ENCODE measurements at regions not wholly inside any gene's neighbourhood (a gene's known extent, or its start where the extent isn't known, plus 50 kb on each side); places are given as distances from the start of the nearest gene placed in this dataset.

- no peak for TF ChIP-seq TOX (CRISPR knock-in tag; IDR thresholded peaks at IDR 0.05; ENCODE audit: borderline replicate concordance)
- TF ChIP-seq PPARA (CRISPR knock-in tag; IDR thresholded peaks at IDR 0.05; ENCODE audit: borderline replicate concordance), result no peak
- no peak for TF ChIP-seq ZFP30 (CRISPR knock-in tag; IDR thresholded peaks at IDR 0.05)
- TF ChIP-seq, protein P1, sequence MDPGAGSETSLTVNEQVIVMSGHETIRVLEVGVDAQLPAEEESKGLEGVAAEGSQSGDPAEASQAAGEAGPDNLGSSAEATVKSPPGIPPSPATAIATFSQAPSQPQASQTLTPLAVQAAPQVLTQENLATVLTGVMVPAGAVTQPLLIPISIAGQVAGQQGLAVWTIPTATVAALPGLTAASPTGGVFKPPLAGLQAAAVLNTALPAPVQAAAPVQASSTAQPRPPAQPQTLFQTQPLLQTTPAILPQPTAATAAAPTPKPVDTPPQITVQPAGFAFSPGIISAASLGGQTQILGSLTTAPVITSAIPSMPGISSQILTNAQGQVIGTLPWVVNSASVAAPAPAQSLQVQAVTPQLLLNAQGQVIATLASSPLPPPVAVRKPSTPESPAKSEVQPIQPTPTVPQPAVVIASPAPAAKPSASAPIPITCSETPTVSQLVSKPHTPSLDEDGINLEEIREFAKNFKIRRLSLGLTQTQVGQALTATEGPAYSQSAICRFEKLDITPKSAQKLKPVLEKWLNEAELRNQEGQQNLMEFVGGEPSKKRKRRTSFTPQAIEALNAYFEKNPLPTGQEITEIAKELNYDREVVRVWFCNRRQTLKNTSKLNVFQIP (CRISPR knock-in tag; IDR thresholded peaks at IDR 0.05; ENCODE audit: borderline replicate concordance, low read depth), result no peak
- TF ChIP-seq, protein P2, sequence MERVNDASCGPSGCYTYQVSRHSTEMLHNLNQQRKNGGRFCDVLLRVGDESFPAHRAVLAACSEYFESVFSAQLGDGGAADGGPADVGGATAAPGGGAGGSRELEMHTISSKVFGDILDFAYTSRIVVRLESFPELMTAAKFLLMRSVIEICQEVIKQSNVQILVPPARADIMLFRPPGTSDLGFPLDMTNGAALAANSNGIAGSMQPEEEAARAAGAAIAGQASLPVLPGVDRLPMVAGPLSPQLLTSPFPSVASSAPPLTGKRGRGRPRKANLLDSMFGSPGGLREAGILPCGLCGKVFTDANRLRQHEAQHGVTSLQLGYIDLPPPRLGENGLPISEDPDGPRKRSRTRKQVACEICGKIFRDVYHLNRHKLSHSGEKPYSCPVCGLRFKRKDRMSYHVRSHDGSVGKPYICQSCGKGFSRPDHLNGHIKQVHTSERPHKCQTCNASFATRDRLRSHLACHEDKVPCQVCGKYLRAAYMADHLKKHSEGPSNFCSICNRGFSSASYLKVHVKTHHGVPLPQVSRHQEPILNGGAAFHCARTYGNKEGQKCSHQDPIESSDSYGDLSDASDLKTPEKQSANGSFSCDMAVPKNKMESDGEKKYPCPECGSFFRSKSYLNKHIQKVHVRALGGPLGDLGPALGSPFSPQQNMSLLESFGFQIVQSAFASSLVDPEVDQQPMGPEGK (CRISPR knock-in tag; IDR thresholded peaks at IDR 0.05; ENCODE audit: borderline replicate concordance), result no peak
- no peak for TF ChIP-seq BACH2 (CRISPR knock-in tag; IDR thresholded peaks at IDR 0.05; ENCODE audit: borderline replicate concordance)
- no peak for TF ChIP-seq GLIS3 (CRISPR knock-in tag; IDR thresholded peaks at IDR 0.05)
- TF ChIP-seq, protein P3, sequence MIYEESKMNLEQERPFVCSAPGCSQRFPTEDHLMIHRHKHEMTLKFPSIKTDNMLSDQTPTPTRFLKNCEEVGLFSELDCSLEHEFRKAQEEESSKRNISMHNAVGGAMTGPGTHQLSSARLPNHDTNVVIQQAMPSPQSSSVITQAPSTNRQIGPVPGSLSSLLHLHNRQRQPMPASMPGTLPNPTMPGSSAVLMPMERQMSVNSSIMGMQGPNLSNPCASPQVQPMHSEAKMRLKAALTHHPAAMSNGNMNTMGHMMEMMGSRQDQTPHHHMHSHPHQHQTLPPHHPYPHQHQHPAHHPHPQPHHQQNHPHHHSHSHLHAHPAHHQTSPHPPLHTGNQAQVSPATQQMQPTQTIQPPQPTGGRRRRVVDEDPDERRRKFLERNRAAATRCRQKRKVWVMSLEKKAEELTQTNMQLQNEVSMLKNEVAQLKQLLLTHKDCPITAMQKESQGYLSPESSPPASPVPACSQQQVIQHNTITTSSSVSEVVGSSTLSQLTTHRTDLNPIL (CRISPR knock-in tag; IDR thresholded peaks at IDR 0.05; ENCODE audit: low read depth), result no peak
- TF ChIP-seq, protein P4, sequence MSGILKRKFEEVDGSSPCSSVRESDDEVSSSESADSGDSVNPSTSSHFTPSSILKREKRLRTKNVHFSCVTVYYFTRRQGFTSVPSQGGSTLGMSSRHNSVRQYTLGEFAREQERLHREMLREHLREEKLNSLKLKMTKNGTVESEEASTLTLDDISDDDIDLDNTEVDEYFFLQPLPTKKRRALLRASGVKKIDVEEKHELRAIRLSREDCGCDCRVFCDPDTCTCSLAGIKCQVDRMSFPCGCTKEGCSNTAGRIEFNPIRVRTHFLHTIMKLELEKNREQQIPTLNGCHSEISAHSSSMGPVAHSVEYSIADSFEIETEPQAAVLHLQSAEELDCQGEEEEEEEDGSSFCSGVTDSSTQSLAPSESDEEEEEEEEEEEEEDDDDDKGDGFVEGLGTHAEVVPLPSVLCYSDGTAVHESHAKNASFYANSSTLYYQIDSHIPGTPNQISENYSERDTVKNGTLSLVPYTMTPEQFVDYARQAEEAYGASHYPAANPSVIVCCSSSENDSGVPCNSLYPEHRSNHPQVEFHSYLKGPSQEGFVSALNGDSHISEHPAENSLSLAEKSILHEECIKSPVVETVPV (CRISPR knock-in tag; IDR thresholded peaks at IDR 0.05), result no peak
These were observed 167.1 kb downstream of the RTP5 start for GRCh38 chr2:242036653-242036950.

Data from SK-N-SH treated with all-trans-retinoic acid at 6 μM for 48 hours (cell line).